Endothelial cell of umbilical vein (primary cell): ENCODE measurements at regions not wholly inside any gene's neighbourhood (a gene's known extent, or its start where the extent isn't known, plus 50 kb on each side); places are given as distances from the start of the nearest gene placed in this dataset.

Experiments
- BruUV-seq: library from RNA; stranded (reverse); fragments of 400-500 nt; replicated peaks from 2 replicates; lab custom pipeline; 2021; lab: Mats Ljungman, UMichigan
- CTCF ChIA-PET: fragments of 300-600, 350-600 bp; sonication (Branson Sonifier 250); formaldehyde crosslinking; loops from one replicate; lab custom pipeline; 2021; ENCODE audit warnings: antibody characterized with exemption, inconsistent platforms; lab: Charles Lee
- POLR2A ChIA-PET: fragments of 300-600, 350-600 bp; sonication (Branson Sonifier 250); formaldehyde crosslinking; loops from one replicate; lab custom pipeline; 2021; ENCODE audit warnings: antibody characterized with exemption, inconsistent platforms; lab: Charles Lee
- DNase-seq: peaks from one replicate; pipeline ENCODE4 v3.0.0-alpha.2; 2011; ENCODE audit warnings: low read depth, low spot score
- FAIRE-seq: peaks from 2 replicates; lab custom pipeline; 2011; peaks lifted over from hg19 to GRCh38; lab: Jason Lieb, UNC
- H2AFZ ChIP-seq: 2 replicates; pipeline ENCODE4 v1.6.0; 2012; ENCODE audit warnings: low read depth, low read length, control low read depth, inconsistent platforms
- H3K27ac ChIP-seq: 2 replicates; pipeline ENCODE4 v1.5.1; 2011; ENCODE audit warnings: low read depth, mild to moderate bottlenecking, control low read depth, low read length, moderate library complexity; ENCODE audit not compliant: insufficient read depth
- H3K27me3 ChIP-seq, 2 experiments: 2 replicates each; pipeline versions ENCODE4 v1.6.0 to v1.6.1; 2011; ENCODE audit warnings: low read length in 2 of 2, mixed read lengths in 1 of 2; ENCODE audit not compliant: control insufficient read depth in 2 of 2, insufficient read depth in 2 of 2
- H3K36me3 ChIP-seq, 2 experiments: 2 replicates in 1 of 2; 3 replicates in 1 of 2; pipeline ENCODE4 v1.5.1; 2011; ENCODE audit warnings: low read length in 2 of 2, mild to moderate bottlenecking in 1 of 2, moderate library complexity in 1 of 2; ENCODE audit not compliant: control insufficient read depth in 2 of 2, insufficient read depth in 2 of 2; ENCODE audit errors: extremely low read depth in 1 of 2
- H3K4me1 ChIP-seq: 3 replicates; pipeline ENCODE4 v1.5.1; 2011; ENCODE audit warnings: mild to moderate bottlenecking, low read length; ENCODE audit not compliant: control insufficient read depth, insufficient read depth; ENCODE audit errors: extremely low read depth
- H3K4me2 ChIP-seq: 2 replicates; pipeline ENCODE4 v1.6.1; 2011; ENCODE audit warnings: low read length, control low read depth, mixed read lengths; ENCODE audit not compliant: insufficient read depth
- H3K4me3 ChIP-seq, 3 experiments: fragments of 200-600 bp in 1 of 3; sonication (generic), shearing (Covaris generic) in 1 of 3; replicated peaks in 1 of 3; 2 replicates each; pipeline ENCODE4 v1.5.1; 2011 to 2016; ENCODE audit warnings: control low read depth in 3 of 3, low read length in 3 of 3, mild to moderate bottlenecking in 2 of 3, inconsistent platforms in 1 of 3, low read depth in 1 of 3, moderate library complexity in 1 of 3; ENCODE audit not compliant: insufficient read depth in 1 of 3
- H3K79me2 ChIP-seq: 2 replicates; pipeline ENCODE4 v1.6.0; 2012; ENCODE audit warnings: low read length, inconsistent platforms; ENCODE audit not compliant: control insufficient read depth, insufficient read depth
- H3K9ac ChIP-seq: replicated peaks from 2 replicates; pipeline ENCODE3; 2011; ENCODE audit warnings: low read length, control low read depth; ENCODE audit not compliant: insufficient read depth; ENCODE audit errors: extremely low read depth
- H3K9me1 ChIP-seq: replicated peaks from 3 replicates; pipeline ENCODE4 v1.6.0; 2011; ENCODE audit warnings: mild to moderate bottlenecking, low read length; ENCODE audit not compliant: control insufficient read depth, insufficient read depth; ENCODE audit errors: extremely low read depth
- H3K9me3 ChIP-seq: replicated peaks from 2 replicates; pipeline ENCODE4 v1.5.1; 2012; ENCODE audit warnings: low read length, inconsistent platforms; ENCODE audit not compliant: control insufficient read depth, insufficient read depth
- H4K20me1 ChIP-seq: replicated peaks from 2 replicates; pipeline ENCODE3; 2011; ENCODE audit warnings: mild to moderate bottlenecking, low read length; ENCODE audit not compliant: control insufficient read depth, insufficient read depth; ENCODE audit errors: extremely low read depth
- CTCF ChIP-seq, 2 donors: IDR thresholded peaks; 1 replicate in 1 of 2; 2 replicates in 1 of 2; pipeline ENCODE4 v1.5.1; 2011; ENCODE audit warnings: low read length in 2 of 2, mild to moderate bottlenecking in 2 of 2, moderate library complexity in 2 of 2, control low read depth in 1 of 2, inconsistent platforms in 1 of 2, low read depth in 1 of 2; ENCODE audit not compliant: insufficient read depth in 1 of 2; ENCODE audit errors: extremely low read depth in 1 of 2
- EZH2 ChIP-seq: IDR thresholded peaks from 2 replicates; pipeline ENCODE4 v1.6.1; 2012; ENCODE audit warnings: borderline replicate concordance, low read depth, mild to moderate bottlenecking, moderate library complexity, low read length, inconsistent platforms; ENCODE audit not compliant: severe bottlenecking
- FOS ChIP-seq: IDR thresholded peaks from 2 replicates; pipeline ENCODE4 v1.6.1; 2011; ENCODE audit warnings: mild to moderate bottlenecking, low read length, moderate library complexity, borderline replicate concordance; ENCODE audit not compliant: insufficient read depth
- GATA2 ChIP-seq: IDR thresholded peaks from 2 replicates; pipeline ENCODE4 v1.7.0; 2011; ENCODE audit warnings: low read depth, mild to moderate bottlenecking, moderate library complexity, mixed read lengths, low read length; ENCODE audit not compliant: insufficient read length, insufficient read depth
- JUN ChIP-seq: IDR thresholded peaks from 2 replicates; pipeline ENCODE4 v1.6.1; 2011; ENCODE audit warnings: borderline replicate concordance, low read depth; ENCODE audit not compliant: insufficient read length, insufficient read depth
- MAX ChIP-seq: IDR thresholded peaks from 2 replicates; pipeline ENCODE4 v1.6.1; 2011; ENCODE audit not compliant: insufficient read depth, insufficient read length
- MYC ChIP-seq: IDR thresholded peaks from one replicate; pipeline ENCODE4 v1.6.1; 2011; ENCODE audit warnings: mild to moderate bottlenecking, low read depth, low read length
- POLR2A ChIP-seq: IDR thresholded peaks from 2 replicates; pipeline ENCODE4 v1.6.1; 2012; ENCODE audit warnings: low read depth, mild to moderate bottlenecking, control low read depth, low read length
- POLR2AphosphoS5 ChIP-seq: IDR thresholded peaks from 2 replicates; pipeline ENCODE4 v1.6.1; 2012; ENCODE audit warnings: low read depth, mild to moderate bottlenecking, control low read depth, low read length, moderate library complexity; ENCODE audit not compliant: insufficient read depth
- dilution Hi-C: fragments of 300-500 bp; cut with MboI; formaldehyde crosslinking; loops from one replicate; pipeline ENCODE4 v1.15.0; 2019; ENCODE audit warnings: low sequenced_read_pairs; ENCODE audit not compliant: extremely low pct_ligation_motif_present
- intact Hi-C: fragments of 100-400 bp; cut with micrococcal nuclease; formaldehyde crosslinking; loops from one replicate; pipeline ENCODE4 v1.10.0; 2022

- BruUV-seq: no TSS peak
- ChIA-PET CTCF (interaction anchor here (1.0 kb wide), 1 partner anchor 15 kb away, joined by 4 read pairs; no protein-coding TSS in a partner anchor), POLR2A (no interaction called here)
- H3K9ac ChIP-seq: no peak overlapping the region
- no peak for DNase-seq
- H3K4me3 ChIP-seq: no peak overlapping the region
- H3K9me1 ChIP-seq: no peaks in the 10 kb centered on the region
- H3K4me1 ChIP-seq: no peaks in the 10 kb centered on the region
- intact Hi-C loops: no loop called here
- H2AFZ ChIP-seq: no peak overlapping the region
- no peaks in the 10 kb centered on the region for H4K20me1 ChIP-seq
- H3K36me3 ChIP-seq: no peaks in the 10 kb centered on the region
- H3K9me3 ChIP-seq: no peaks in the 10 kb centered on the region
- no peak overlapping the region for H3K27ac ChIP-seq
- dilution Hi-C loops: no loop called here
- H3K4me2 ChIP-seq: no peak overlapping the region
- H3K27me3 ChIP-seq: peaks cover 0 to 1% of the 10 kb centered on the region in 2 experiments
- no peaks in the 10 kb centered on the region for H3K79me2 ChIP-seq
- FAIRE-seq: no peak
- TF ChIP-seq POLR2AphosphoS5 (no peak), POLR2A (no peak), MAX (no peak), CTCF (IDR thresholded peaks at IDR 0.05; ENCODE audit: extremely low read depth in 1 of 2, insufficient read depth in 1 of 2, low read depth in 1 of 2, low read length in 2 of 2) (no peak), JUN (no peak), MYC (no peak), GATA2 (no peak), EZH2 (no peak), FOS (no peak)
Measured at GRCh38 chr11:131042041-131042390, 125.7 kb upstream of the SNX19 start.
